HG02943 (cell line): ENCODE measurements at regions not wholly inside any gene's neighbourhood (a gene's known extent, or its start where the extent isn't known, plus 50 kb on each side); places are given as distances from the start of the nearest gene placed in this dataset.
A peak's percentile ranks its signal among the peaks of the same experiment; 100 is the strongest.
"Not testable (repeated sequence)": the region's sequence is repeated elsewhere in the genome, so short reads cannot be mapped to it uniquely, and the experiment has no call there.

ENCODE experiments used
- ATAC-seq: cut with Tn5 transposase; IDR thresholded peaks from one replicate; pipeline ENCODE4 v1.9.1; 2021; ENCODE audit warnings: mild to moderate bottlenecking, low read depth, moderate library complexity; ENCODE audit not compliant: unreplicated experiment

DNA sequence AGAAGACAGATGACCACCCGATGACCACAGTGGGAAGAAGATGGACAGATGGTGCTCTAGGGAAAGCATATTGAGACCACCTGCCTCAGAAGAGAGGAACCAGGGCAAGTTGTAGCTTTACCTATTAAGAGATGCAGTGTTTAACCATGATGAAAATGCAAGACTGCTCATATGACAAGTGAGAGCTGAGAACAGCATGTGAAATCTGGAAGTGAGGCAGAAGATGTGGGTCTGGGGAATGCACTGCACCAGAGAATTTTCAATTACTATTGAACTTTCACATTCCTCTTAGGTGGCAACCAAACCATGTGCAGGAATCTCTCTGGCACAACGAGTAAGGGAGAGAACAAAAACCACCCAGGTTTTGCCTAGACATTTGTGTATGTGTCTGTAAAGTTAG, 184.8 kb upstream of the CRIM1 start:
- no peak for ATAC-seq

DNA sequence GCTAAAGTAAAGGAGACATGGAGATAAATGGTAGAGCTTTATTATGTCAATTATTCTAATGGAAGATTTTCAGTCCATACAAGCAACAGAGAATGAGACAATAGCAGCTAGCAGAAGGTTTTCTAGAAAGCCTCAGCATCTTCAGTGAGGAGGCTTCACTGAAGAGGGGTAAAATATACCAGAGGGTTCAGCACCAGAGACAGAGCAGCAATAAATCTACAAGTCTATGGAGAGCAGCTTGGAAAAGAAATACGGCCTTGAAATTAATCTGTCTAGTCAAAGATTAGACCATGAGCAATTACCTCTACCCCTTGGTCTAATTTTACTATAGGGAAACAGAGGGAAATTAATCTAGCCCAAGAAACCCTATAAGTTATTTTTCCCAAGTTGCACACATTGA, 185.7 kb upstream of the CRIM1 start:
- ATAC-seq, result no peak

DNA sequence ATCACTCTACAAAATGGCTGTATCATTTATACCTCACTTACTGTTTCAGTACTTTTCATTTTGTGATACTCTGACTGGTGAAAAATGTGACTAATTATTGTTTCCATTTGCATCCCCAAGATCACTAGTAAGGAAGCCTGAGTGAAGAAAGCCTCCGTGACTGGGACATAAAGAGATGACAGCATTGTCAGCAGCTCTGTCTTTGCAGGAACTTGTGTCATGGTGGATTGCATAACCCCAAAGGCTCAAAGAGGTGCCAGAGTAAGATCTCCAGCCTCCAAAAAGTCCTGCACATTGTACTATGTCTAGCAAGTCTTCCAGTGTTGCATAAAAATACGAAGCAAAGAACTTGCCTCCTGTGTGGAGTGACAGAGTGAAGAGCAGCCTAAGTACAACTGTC, 187.5 kb upstream of the CRIM1 start:
- no peak for ATAC-seq

DNA sequence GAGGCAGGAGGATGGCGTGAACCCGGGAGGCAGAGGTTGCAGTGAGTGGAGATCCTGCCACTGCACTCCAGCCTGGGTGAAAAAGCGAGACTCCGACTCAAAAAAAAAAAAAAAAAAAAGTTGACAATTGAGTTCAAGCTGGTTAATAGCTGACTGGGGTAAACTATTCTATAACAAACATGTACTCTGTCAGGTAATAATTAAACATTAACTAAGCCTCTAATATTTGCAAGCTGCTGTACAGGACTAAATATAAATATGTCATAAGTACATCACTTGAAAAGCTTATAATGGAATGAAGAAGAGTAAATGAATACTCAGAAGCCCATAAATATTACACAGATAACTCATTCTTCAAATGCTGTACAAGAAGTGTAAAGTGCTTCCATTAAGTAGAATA, 190.4 kb upstream of the CRIM1 start:
- ATAC-seq, result peak; percentile 62

DNA sequence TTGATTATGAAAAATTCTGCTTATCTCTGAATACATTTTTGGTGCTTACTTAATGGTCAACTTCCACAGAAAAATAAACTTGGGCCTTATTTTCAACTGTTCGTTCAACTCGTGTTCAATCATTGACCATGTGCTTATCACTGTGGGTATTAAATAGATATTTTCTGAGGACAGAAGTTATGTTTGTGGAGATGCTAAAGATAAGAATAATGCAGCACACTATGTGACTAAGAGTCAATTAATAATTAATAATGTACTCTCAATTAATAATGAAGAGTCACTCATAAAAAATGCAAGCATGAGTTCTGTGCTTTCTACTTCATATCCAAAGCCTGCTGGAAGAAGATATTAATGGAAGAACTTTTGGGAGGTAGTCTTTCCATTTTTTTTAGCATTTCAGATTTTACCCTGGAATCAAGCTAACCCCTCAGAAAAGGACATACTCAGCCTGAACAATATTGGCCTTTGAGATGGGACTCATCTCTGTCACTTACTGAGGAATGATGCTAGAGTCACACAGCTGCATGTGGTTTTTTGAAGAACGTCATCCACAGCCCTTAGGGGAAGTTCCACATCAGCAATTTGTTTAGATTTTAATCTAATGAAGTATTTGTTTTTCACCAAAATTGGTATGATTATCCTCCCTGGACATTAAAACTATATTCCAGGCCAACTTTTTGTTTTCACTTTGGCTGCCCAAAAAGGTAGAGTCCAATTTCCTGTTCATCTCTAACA, 191.9 kb upstream of the CRIM1 start:
- ATAC-seq, result peak; percentile 68

DNA sequence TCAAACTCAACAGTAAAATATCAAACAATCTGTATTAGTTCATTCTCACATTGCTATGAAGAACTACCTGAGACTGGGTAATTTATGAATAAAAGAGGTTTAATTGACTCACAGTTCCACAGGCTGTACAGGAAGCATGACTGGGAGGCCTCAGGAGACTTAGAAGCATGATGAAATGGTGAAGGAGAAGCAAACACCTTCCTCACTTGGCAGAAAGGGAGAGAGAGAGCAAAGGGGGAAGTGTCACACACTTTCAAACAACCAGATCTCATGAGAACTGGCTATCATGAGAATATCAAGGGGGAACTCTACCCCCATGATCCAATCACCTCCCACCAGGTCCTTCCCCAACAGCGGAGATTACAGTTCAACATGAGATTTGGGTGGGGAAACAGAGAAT, 198.5 kb upstream of the CRIM1 start:
- ATAC-seq, result not testable (repeated sequence)

DNA sequence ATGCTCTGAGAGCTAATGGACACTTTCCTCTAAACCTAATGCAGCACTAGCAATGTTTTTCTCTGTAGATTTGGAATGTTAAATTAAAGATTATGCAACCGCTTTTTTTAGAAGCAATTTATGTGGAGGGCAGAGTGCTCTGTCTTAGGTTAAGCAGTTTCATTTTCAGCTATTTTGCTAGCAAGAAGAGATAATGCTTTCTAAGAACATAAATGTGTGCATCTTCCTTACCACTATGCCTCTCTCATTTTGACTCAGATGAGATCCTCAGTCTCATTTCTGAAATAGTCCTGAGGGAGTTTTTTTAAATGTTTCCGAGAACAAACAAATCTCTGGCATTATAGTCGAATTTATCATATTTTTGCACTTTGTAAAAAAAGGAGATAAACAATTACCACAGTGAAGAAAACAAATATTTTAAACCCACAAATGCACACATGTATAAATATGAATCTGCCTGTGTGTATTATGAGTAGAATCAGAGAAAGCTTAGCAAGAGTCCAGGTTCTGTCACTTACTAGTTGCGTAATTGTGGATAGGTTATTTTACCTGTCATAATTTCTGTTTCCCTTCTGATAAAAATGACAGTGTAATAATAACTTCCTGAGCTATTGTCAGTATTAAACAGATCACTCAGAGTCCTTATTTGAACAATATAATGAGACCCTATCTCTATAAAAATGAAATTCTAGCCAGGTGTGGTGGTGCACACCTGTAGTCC, 207.7 kb upstream of the CRIM1 start:
- peak; percentile 85 for ATAC-seq

DNA sequence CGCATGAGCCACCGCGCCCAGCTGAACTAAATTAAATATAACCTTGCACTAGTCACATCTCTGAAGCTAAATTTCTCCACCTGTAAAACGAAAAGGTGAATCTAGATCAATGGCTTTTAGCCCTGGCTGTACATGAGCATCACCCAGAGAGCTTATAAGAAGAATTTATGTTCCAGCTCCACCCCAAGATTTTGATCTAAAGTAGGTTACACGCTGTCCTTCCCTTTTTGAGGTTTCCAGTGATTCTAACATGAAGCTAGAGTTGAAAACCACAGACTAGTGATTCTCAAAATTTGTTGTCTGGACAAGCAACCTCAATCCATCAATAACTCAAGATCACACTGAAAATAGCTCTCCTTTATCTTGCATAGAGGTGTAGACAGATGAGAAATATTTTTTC, 208.8 kb upstream of the CRIM1 start:
- no peak for ATAC-seq

DNA sequence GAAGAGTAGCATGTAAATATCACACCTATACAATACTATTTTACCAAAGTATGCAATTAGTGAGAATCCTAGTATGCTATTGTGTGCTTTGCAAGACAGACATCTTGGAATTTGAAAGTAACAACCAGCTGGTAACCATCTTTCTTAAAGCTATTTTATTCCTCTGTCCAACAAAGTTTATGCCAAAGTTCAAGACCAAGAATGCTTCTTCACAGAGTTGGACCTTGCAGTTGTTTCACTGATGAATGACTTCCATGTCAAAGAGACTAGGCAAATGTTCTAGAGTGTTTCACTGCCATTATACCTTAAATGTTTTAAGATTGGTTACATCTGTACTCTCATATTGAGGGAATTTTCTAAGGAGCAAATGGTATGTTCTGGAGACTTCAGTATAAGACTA, 215.2 kb upstream of the CRIM1 start:
- no peak for ATAC-seq

DNA sequence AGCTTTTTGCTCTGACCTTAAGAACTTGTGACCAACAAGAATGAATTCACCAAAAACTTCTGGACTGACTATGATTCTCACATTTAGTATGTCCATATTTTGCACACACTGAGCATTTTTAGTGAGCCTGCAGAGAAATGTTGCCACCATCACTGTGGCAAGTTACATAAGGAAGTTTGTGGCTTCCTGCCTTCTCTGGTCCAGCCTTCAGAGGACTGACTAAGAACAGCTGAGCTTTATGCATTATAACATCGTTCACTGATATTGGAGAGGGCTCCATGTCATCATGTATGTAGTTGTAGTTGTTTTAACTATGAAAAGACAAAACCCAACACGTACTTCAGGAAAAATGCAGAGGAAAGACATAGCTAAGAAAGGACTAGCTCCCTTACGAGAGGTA, 218.0 kb upstream of the CRIM1 start:
- no peak for ATAC-seq

DNA sequence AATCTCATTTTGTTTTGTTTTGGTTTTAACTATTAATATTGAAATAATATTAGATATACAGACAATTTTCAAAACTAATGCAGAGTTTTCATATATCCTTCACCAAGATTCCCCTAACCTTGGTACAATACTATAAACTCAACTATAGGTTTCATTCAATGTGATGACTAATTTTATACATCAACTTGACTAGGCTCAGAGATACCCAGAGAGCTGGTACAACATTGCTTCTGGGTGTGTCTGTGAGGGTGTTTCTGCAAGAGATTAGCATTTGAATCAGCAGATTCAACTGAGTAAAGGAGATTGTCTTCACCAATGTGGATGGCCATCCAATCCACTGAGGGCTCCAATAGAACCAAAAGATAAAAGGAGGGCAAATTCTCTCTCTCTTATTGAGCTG, 221.3 kb upstream of the CRIM1 start:
- no peak for ATAC-seq

DNA sequence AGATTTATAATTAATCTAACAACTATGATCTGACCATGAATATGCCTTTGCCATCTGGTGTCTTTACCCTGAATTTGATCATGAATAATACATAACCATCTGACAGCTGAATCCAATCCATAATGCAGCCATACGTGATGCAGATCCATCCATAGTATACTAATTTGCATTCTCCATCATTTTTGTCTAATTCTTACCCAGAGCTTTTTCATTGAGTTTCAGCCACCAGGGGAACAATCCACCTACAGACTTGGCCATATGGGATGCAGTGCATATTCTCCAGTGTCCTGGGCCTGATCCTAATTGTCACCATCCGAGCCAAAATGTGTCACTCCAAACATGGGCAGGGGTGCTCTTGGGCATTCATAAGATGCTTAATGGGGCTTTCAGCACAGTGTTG, 227.2 kb upstream of the CRIM1 start:
- no peak for ATAC-seq

DNA sequence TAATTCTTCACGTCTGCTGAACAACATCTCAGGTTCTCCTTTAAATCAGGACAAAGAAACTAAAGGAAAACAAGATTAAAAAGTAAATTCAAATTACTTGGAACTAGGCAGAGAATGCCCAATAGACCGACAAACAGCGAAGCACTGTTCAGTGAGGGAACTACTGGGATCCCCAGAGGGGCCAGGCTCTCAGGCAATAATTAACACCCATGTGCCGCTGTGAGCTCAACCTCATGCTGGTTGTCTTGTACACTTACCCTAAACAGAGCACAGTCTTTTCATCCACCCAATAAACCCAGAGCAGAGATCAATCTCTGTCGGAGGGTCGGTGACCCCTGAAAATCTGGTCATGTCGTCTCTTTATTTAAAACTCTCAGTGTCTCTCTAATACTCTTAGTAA, 229.9 kb upstream of the CRIM1 start:
- no peak for ATAC-seq

DNA sequence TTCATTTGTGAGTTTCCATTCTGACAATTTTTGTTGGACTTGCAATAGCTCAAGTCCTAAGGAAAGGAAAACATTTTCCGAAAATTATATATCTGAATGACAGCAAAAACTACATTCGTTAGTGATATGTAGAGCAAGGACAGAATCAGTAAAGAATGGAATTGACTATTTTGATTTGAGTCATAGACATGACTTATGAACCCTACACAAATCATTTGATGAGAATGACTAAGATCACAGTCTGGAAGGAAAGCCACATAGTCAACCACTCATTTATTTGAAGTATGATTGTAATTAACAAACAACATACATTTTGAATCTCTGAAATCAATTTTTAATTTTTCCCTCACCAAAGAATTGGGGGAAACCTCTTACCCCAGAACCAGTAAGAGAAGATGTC, 231.6 kb upstream of the CRIM1 start:
- no peak for ATAC-seq

DNA sequence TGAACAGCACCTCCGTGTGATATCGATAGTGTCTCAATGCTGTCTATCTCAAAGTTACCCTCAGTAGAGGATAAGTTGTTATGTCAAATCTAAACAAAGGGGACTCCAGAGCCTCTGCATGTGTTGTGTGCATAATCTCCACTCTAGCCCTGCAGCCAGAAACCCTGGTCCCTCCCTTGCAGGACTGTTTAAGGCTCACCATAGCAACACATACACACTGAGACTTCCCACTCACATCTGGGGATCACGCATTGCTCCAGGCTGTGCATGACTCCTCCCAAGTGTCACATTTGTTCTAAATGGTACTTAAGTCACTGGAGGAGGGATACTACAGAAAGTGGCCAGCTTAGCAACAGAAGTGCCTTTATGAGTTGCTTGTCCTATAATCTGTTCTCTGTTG, 258.6 kb upstream of the CRIM1 start:
- no peak for ATAC-seq

DNA sequence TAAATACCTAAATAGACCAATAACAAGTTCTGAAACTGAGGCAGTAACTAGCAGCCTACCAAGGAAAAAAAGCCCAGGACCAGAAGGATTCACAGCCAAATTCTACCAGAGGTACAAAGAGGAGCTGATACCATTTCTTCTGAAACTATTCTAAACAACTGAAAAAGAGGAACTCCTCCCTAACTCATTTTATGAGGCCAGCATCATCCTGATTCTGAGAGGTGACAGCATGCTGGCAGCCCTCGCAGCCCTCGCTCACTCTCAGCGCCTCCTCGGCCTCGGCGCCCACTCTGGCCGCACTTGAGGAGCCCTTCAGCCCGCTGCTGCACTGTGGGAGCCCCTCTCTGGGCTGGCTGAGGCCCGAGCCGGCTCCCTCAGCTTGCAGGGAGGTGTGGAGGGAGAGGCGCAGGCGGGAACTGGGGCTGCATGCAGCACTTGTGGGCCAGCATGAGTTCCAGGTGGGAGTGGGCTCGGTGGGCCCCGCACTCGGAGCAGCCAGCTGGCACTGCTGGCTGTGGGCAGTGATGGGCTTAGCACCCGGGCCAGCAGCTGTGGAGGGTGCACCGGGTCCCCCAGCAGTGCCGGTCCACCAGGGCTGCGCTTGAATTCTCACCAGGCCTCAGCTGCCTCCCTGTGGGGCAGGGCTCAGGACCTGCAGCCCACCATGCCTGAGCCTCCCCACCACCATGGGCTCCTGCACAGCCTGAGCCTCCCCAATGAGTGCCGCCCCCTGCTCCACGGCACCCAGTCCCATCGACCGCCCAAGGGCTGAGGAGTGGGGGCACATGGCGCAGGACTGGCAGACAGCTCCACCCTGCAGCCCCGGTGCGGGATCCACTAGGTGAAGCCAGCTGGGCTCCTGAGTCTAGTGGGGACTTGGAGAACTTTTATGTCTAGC, 263.5 kb upstream of the CRIM1 start:
- ATAC-seq, result not testable (repeated sequence)

DNA sequence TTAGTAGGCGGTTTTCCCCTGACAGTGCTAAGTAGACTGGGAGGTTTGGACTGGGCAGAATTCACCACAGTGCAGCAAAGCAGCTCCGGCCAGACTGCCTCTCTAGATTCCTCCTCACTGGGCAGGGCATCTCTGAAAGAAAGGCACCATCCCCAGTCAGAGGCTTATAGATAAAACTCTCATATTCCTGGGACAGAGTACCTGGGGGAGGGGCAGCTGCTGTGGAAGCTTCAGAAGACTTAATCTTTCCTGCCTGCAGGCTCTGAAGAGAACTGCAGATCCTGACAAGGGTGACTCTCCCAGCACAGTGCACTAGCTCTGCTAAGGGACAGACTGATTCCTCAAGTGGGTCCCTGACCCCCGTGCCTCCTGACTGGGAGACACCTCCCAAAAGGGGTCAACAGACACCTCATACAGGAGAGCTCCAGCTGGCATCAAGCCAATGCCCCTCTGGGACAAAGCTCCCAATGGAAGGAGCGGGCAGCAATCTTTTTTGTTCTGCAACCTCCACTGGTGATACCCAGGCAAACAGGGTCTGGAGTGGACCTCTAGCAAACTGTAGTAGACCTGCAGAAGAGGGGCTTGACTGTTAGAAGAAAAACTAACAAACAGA, 266.8 kb upstream of the CRIM1 start:
- no peak for ATAC-seq

DNA sequence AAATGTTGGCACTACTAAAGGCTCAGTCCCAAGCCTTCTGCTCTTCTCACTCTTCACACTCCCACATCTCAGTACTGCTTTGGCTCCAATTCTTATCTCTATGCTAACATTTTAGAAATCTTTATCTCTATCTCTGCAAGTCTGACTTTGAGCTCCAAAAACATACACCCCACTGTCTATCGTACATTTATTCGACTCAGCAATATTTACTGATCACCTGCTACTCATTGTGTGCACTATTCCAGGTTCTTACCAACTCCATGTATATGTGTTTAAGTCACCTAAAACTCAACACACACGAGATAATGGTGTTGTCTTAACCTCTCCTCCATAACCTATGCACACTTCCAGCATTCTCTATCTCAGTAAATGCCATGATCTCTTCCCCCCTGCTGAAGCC, 268.2 kb upstream of the CRIM1 start:
- no peak for ATAC-seq

DNA sequence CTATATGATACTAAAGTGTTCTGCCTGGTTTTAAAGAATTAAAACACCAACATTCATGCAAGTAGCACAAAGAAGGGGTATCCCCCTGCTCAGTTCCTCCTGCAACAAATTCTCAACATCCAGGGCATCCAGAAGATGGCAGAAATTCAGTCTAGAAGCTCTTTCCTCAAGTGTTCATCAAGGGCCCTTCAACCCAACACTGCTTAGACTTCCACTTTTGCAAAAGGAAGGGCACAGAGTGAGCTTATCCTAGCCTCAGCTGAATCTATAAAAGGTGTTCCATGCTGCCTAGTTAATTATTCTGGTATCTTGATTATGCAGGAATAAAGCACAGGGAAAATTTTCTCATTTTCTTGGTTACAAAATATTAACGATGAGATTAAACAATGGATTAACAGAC, 275.8 kb upstream of the CRIM1 start:
- ATAC-seq, result no peak

DNA sequence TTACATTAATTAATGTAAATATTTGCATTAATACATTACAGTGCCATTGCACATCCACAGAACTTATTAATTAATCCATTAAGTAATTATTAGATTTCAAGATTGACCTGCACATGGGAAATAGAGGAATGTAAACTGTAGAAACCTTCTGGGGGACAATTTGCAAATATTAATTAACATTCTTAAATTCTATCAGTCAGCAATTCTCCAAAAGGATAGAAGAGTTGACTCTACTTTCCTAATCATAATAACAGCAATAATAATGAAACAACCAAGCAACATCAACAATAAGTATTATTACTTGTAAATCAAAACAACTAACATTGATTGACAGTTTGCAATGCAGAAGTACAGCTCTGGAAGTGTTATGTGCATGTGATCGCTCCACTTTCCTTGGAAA, 281.6 kb upstream of the CRIM1 start:
- no peak for ATAC-seq

DNA sequence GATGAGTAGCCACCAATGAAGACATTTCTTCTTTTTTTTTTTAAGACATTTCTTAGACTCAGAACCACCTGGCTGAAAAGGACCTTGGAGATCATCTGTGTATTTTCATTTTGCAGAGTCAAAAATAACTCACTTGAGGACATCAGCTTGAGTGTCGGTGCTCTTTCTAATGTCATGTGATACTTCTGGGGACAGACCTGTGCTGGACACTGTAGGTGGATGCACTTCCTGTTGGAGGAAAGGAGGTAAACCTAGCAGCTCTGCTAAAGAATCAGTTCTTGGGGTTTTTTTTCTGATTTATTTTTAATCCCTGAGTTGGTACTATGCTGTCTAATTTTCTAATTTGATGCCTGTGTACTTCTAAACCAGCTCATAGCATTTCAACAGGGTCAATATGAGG, 283.9 kb upstream of the CRIM1 start:
- ATAC-seq, result no peak
